BE2C (cell line): ENCODE measurements at regions not wholly inside any gene's neighbourhood (a gene's known extent, or its start where the extent isn't known, plus 50 kb on each side); places are given as distances from the start of the nearest gene placed in this dataset.

Experiments
- DNase-seq: peaks from one replicate; pipeline ENCODE4 v3.0.0-alpha.2; 2020
- H3K27me3 ChIP-seq: fragments of 250-450 bp; sonication (Bioruptor Pico); 2 replicates; pipeline ENCODE4 v1.5.1; 2020; ENCODE audit warnings: mild to moderate bottlenecking
- H3K36me3 ChIP-seq: fragments of 250-450 bp; sonication (Bioruptor Pico); 2 replicates; pipeline ENCODE4 v1.5.1; 2020; ENCODE audit warnings: mild to moderate bottlenecking
- H3K4me1 ChIP-seq: fragments of 250-450 bp; sonication (Bioruptor Pico); 2 replicates; pipeline ENCODE4 v1.5.1; 2020
- H3K4me3 ChIP-seq: 2 replicates; pipeline ENCODE4 v1.5.1; 2011; ENCODE audit warnings: low read depth, low read length
- H3K9me3 ChIP-seq: fragments of 250-450 bp; sonication (Bioruptor Pico); 2 replicates; pipeline ENCODE4 v1.5.1; 2020
- TF ChIP-seq, protein P1 (sequence below): IDR thresholded peaks from 2 replicates; pipeline ENCODE4 v1.5.1; 2012; ENCODE audit warnings: mild to moderate bottlenecking, low read depth, low read length

- Histone ChIP-seq H3K9me3 (no peaks in the 10 kb centered on the region; the same call in 1 of the 2 replicates), H3K4me1 (no peaks in the 10 kb centered on the region), H3K27me3 (no peaks in the 10 kb centered on the region), H3K36me3 (no peaks in the 10 kb centered on the region), H3K4me3 (no peak overlapping the region)
- TF ChIP-seq, protein P1, sequence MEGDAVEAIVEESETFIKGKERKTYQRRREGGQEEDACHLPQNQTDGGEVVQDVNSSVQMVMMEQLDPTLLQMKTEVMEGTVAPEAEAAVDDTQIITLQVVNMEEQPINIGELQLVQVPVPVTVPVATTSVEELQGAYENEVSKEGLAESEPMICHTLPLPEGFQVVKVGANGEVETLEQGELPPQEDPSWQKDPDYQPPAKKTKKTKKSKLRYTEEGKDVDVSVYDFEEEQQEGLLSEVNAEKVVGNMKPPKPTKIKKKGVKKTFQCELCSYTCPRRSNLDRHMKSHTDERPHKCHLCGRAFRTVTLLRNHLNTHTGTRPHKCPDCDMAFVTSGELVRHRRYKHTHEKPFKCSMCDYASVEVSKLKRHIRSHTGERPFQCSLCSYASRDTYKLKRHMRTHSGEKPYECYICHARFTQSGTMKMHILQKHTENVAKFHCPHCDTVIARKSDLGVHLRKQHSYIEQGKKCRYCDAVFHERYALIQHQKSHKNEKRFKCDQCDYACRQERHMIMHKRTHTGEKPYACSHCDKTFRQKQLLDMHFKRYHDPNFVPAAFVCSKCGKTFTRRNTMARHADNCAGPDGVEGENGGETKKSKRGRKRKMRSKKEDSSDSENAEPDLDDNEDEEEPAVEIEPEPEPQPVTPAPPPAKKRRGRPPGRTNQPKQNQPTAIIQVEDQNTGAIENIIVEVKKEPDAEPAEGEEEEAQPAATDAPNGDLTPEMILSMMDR: no peak
- DNase-seq: no peak
These were observed 623.8 kb upstream of the TYRP1 start for GRCh38 chr9:12069366-12069765.

DNA sequence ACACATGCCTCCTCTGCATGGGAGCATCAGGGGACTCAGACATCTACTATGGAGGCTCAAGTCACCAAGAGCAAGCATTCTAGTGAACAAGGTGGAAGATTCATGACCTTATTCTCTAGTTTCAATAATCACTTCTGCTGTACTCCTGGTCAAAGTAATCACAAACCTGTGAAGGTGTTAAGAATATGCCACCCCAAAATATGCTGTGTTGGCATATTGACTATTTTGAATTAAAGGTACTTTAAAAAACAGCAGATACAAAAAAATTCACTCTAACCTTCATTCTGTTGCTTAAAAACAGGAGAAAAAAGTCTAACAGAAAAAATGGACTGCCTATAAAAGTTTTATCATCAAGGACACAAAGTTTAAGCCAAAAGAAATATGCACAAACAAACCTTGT, 607.8 kb upstream of the TYRP1 start:
- TF ChIP-seq, protein P1: no peak
- DNase-seq: no peak
- Histone ChIP-seq H3K4me3 (no peak overlapping the region), H3K36me3 (no peaks in the 10 kb centered on the region), H3K27me3 (no peaks in the 10 kb centered on the region), H3K4me1 (no peaks in the 10 kb centered on the region), H3K9me3 (no peaks in the 10 kb centered on the region)

- H3K27me3 ChIP-seq: no peaks in the 10 kb centered on the region
- no peaks in the 10 kb centered on the region for H3K4me1 ChIP-seq
- TF ChIP-seq, protein P1: no peak
- H3K9me3 ChIP-seq: no peaks in the 10 kb centered on the region
- no peak overlapping the region for H3K4me3 ChIP-seq
- no peaks in the 10 kb centered on the region for H3K36me3 ChIP-seq
- no peak for DNase-seq
These were observed 601.2 kb upstream of the TYRP1 start for GRCh38 chr9:12091865-12092527.

DNA sequence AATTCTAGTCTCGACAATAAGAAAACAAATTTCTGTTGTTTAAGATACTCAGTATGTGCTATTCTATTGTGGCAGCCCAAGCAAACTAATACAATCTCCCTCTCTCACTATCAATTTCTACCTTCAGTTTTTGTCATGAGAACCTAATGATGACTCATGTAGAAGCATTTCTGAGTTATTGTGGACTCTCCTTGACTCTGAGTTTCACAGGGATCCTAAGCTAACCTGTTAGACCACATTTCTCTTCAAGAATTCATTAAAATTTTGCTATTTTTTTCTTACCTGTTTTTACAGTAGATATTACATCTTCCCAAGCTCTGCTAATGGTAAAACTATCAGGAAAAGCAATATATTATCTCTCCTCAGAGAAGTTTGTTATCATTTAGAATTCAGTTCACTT, 599.1 kb upstream of the TYRP1 start:
- Histone ChIP-seq H3K4me1 (no peaks in the 10 kb centered on the region), H3K27me3 (no peaks in the 10 kb centered on the region), H3K4me3 (no peak overlapping the region), H3K36me3 (no peaks in the 10 kb centered on the region), H3K9me3 (no peaks in the 10 kb centered on the region)
- TF ChIP-seq, protein P1: no peak
- DNase-seq: no peak

DNA sequence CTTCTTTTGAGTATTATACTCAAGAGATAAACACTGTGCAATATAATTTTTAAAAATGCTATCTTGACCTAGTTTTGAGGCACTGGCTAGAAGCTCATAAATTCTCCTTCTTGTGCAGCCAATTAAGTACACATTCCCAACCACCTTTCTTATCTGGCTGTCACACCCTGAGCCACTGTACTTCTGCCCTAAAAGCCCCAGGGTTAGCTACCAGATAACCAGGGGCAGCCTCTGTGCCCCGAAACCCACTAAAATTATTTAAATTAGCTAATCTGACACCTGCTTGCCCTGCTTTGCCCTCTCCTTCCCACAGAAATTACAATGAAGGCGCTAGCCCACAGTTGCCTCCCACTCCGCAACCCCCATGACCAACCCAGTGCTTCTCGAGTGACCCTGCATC, 597.3 kb upstream of the TYRP1 start:
- no peak for DNase-seq
- Histone ChIP-seq H3K9me3 (no peaks in the 10 kb centered on the region), H3K27me3 (no peaks in the 10 kb centered on the region), H3K4me3 (no peak overlapping the region), H3K36me3 (no peaks in the 10 kb centered on the region), H3K4me1 (no peaks in the 10 kb centered on the region)
- TF ChIP-seq, protein P1: no peak

DNA sequence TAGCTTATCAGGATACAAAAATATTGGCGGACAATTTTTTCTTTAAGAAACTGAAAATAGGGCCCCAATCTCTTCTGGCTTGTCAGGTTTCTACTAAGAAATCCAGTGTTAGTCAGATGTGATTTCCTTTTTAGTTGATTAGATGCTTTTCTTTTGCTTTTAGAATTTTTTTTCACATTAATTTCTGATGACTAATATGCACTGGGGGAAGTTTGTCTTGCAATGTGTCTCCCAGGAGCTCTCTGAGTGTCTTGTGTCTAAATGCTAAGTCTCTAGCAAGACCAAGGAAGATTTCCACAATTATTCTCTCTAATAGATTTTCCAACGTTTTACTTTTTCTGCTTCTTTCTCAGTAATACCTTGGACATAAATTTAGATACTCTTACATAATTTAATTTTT, 559.8 kb upstream of the TYRP1 start:
- Histone ChIP-seq H3K36me3 (no peaks in the 10 kb centered on the region), H3K4me3 (no peak overlapping the region), H3K27me3 (no peaks in the 10 kb centered on the region), H3K4me1 (no peaks in the 10 kb centered on the region), H3K9me3 (no peaks in the 10 kb centered on the region; the same call in 1 of the 2 replicates)
- no peak for DNase-seq
- TF ChIP-seq, protein P1: no peak
